WI38 (cell line): ENCODE measurements at regions not wholly inside any gene's neighbourhood (a gene's known extent, or its start where the extent isn't known, plus 50 kb on each side); places are given as distances from the start of the nearest gene placed in this dataset.
"Not testable (repeated sequence)": the region's sequence is repeated elsewhere in the genome, so short reads cannot be mapped to it uniquely, and the experiment has no call there.

Experiments used
- H3K4me3 ChIP-seq: 2 replicates; pipeline ENCODE4 v1.5.1; 2011; ENCODE audit warnings: low read depth, mild to moderate bottlenecking, control low read depth, low read length
- TF ChIP-seq, protein P1 (sequence below): IDR thresholded peaks from 2 replicates; pipeline ENCODE4 v1.5.1; 2012; ENCODE audit warnings: low read depth, mild to moderate bottlenecking, control low read depth, low read length

DNA sequence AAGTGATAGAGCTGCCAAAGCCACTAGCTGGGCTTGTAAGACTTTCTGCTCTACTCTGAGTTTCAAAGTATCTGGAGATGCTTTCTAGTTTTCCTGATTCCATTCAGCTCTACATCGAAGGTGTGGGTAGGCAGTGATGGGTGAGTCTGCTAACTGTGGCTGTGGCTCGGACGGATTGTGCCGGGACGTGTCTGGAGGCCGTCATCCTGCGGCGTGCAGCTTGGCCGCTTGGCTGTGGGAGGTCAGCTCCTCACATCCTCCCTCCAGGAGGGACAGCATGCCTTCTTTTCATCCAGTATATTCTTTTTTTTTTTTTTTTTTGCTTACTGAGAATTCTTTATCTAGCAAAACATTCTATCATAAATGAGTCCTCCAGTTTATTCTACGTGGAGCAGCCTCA, 77.9 kb upstream of the AADAT start:
- TF ChIP-seq, protein P1, sequence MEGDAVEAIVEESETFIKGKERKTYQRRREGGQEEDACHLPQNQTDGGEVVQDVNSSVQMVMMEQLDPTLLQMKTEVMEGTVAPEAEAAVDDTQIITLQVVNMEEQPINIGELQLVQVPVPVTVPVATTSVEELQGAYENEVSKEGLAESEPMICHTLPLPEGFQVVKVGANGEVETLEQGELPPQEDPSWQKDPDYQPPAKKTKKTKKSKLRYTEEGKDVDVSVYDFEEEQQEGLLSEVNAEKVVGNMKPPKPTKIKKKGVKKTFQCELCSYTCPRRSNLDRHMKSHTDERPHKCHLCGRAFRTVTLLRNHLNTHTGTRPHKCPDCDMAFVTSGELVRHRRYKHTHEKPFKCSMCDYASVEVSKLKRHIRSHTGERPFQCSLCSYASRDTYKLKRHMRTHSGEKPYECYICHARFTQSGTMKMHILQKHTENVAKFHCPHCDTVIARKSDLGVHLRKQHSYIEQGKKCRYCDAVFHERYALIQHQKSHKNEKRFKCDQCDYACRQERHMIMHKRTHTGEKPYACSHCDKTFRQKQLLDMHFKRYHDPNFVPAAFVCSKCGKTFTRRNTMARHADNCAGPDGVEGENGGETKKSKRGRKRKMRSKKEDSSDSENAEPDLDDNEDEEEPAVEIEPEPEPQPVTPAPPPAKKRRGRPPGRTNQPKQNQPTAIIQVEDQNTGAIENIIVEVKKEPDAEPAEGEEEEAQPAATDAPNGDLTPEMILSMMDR: no peak
- H3K4me3 ChIP-seq: no peak overlapping the region

- not testable (repeated sequence) for H3K4me3 ChIP-seq
Measured at GRCh38 chr4:170166193-170166592, 76.4 kb upstream of the AADAT start.

DNA sequence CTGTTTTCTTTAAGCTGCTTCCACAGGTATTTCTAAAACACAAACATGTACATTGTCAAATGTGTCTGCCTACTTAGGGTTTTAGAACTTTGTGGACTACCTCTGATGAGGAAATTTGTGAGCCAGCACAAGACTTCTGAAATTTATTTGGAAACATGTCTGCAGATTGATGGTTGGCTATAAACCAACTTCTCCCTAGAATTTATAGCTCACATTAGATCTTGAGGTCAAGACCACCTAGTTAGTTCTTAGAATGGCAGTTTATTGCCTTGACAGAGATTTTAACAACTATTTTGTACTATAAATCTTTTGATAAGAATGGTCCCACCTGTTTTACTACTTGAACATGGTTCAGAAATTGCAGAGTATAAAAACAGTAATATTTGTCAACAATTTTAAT, 72.7 kb upstream of the AADAT start:
- TF ChIP-seq, protein P1: no peak
- H3K4me3 ChIP-seq: no peak overlapping the region

- TF ChIP-seq, protein P1: no peak
- no peak overlapping the region for H3K4me3 ChIP-seq
Measured at GRCh38 chr4:170157670-170158069, 67.9 kb upstream of the AADAT start.

- TF ChIP-seq, protein P1: no peak
- H3K4me3 ChIP-seq: no peak overlapping the region
Measured at GRCh38 chr4:170145120-170145519, 55.4 kb upstream of the AADAT start.

GRCh38 chr4:170139764-170140163, 50.0 kb upstream of the AADAT start:
- no peak overlapping the region for H3K4me3 ChIP-seq
- TF ChIP-seq, protein P1: no peak
